Osteocyte (in vitro differentiated cells): ENCODE measurements at regions not wholly inside any gene's neighbourhood (a gene's known extent, or its start where the extent isn't known, plus 50 kb on each side); places are given as distances from the start of the nearest gene placed in this dataset.
"Not testable (repeated sequence)": the region's sequence is repeated elsewhere in the genome, so short reads cannot be mapped to it uniquely, and the experiment has no call there.

ENCODE experiments used
- DNase-seq: peaks from one replicate; pipeline ENCODE4 v3.0.0; 2021; ENCODE audit warnings: mixed read lengths; ENCODE audit not compliant: unreplicated experiment; ENCODE audit errors: extremely low spot score
- H3K27ac Mint-ChIP-seq: one replicate; pipeline ENCODE4 v1.8.0; 2021; ENCODE audit warnings: mild to moderate bottlenecking, mixed read lengths; ENCODE audit not compliant: unreplicated experiment
- H3K27me3 Mint-ChIP-seq: one replicate; pipeline ENCODE4 v1.8.0; 2021; ENCODE audit warnings: mixed read lengths; ENCODE audit not compliant: unreplicated experiment
- H3K36me3 Mint-ChIP-seq: one replicate; pipeline ENCODE4 v1.8.0; 2021; ENCODE audit warnings: mixed read lengths; ENCODE audit not compliant: unreplicated experiment
- H3K4me1 Mint-ChIP-seq: one replicate; pipeline ENCODE4 v1.8.0; 2021; ENCODE audit warnings: mixed read lengths; ENCODE audit not compliant: unreplicated experiment
- H3K4me3 Mint-ChIP-seq: one replicate; pipeline ENCODE4 v1.8.0; 2021; ENCODE audit warnings: mild to moderate bottlenecking, moderate library complexity, mixed read lengths; ENCODE audit not compliant: unreplicated experiment
- H3K9me3 Mint-ChIP-seq: one replicate; pipeline ENCODE4 v1.8.0; 2021; ENCODE audit warnings: mixed read lengths; ENCODE audit not compliant: unreplicated experiment
- CTCF ChIP-seq: fragments of 200-600 bp; sonication (generic); IDR thresholded peaks from 2 replicates; pipeline ENCODE4 v1.5.0; 2021; ENCODE audit warnings: antibody characterized with exemption, mild to moderate bottlenecking, moderate library complexity

GRCh38 chr1:121558034-121558433, 373.3 kb downstream of the SRGAP2C start:
- H3K27ac Mint-ChIP-seq: peak overlapping the region; percentile 95
- H3K4me1 Mint-ChIP-seq, H3K9me3 Mint-ChIP-seq, H3K4me3 Mint-ChIP-seq, H3K27me3 Mint-ChIP-seq, H3K36me3 Mint-ChIP-seq, DNase-seq: not testable (repeated sequence)

- H3K4me1 Mint-ChIP-seq: peaks cover 8% of the 10 kb centered on the region
- no peak for DNase-seq
- peak overlapping the region; percentile 95 for H3K27ac Mint-ChIP-seq
- no peaks in the 10 kb centered on the region for H3K9me3 Mint-ChIP-seq
- no peak overlapping the region for H3K4me3 Mint-ChIP-seq
- H3K27me3 Mint-ChIP-seq: no peaks in the 10 kb centered on the region
- H3K36me3 Mint-ChIP-seq: no peaks in the 10 kb centered on the region
- TF ChIP-seq CTCF: no peak
These were observed 373.7 kb downstream of the SRGAP2C start for GRCh38 chr1:121558514-121558913.

DNA sequence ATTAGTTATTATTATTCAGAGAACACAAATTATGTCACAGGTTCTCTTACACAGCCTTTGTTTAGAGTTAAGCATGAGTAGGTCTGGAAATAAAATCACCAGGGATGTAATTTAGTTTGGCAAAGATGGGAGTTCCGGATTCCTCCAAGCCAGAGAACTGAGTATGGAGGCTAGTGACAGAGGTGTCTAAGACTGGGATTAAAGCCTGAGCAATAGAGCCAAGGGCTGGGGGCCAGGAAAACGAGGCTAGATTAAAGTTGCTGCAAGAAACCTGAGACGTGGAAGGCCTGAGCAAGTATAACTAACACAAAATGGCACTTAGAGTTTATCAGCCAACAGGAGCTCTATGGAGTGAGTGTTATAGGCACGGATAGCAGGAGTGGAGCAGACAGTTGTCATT, 381.6 kb downstream of the SRGAP2C start:
- no peak for TF ChIP-seq CTCF
- H3K4me3 Mint-ChIP-seq: no peak overlapping the region
- H3K27me3 Mint-ChIP-seq: no peaks in the 10 kb centered on the region
- DNase-seq: no peak
- H3K27ac Mint-ChIP-seq: no peak overlapping the region
- no peaks in the 10 kb centered on the region for H3K36me3 Mint-ChIP-seq
- H3K4me1 Mint-ChIP-seq: no peaks in the 10 kb centered on the region
- H3K9me3 Mint-ChIP-seq: no peaks in the 10 kb centered on the region

- Mint-ChIP-seq H3K27ac (no peak overlapping the region), H3K4me1 (peaks cover 5% of the 10 kb centered on the region), H3K9me3 (no peaks in the 10 kb centered on the region), H3K27me3 (no peaks in the 10 kb centered on the region), H3K4me3 (no peak overlapping the region), H3K36me3 (no peaks in the 10 kb centered on the region)
- no peak for TF ChIP-seq CTCF
- DNase-seq: no peak
These were observed 384.7 kb downstream of the SRGAP2C start for GRCh38 chr1:121569428-121569827.

GRCh38 chr1:121573881-121574504, 389.2 kb downstream of the SRGAP2C start:
- H3K27ac Mint-ChIP-seq: peak overlapping the region; percentile 31
- not testable (repeated sequence) for H3K4me1 Mint-ChIP-seq, H3K36me3 Mint-ChIP-seq, DNase-seq, H3K4me3 Mint-ChIP-seq, H3K27me3 Mint-ChIP-seq
- H3K9me3 Mint-ChIP-seq: peaks cover 11% of the 10 kb centered on the region

GRCh38 chr1:121574505-121574899, 389.7 kb downstream of the SRGAP2C start:
- H3K27ac Mint-ChIP-seq, DNase-seq, H3K4me1 Mint-ChIP-seq, H3K27me3 Mint-ChIP-seq, H3K4me3 Mint-ChIP-seq, H3K36me3 Mint-ChIP-seq: not testable (repeated sequence)
- peaks cover 11% of the 10 kb centered on the region for H3K9me3 Mint-ChIP-seq

GRCh38 chr1:121582898-121583297, 398.1 kb downstream of the SRGAP2C start:
- H3K27me3 Mint-ChIP-seq, DNase-seq, H3K36me3 Mint-ChIP-seq, H3K4me3 Mint-ChIP-seq, H3K4me1 Mint-ChIP-seq, H3K27ac Mint-ChIP-seq, H3K9me3 Mint-ChIP-seq: not testable (repeated sequence)
